Stimulated activated naive CD8-positive, alpha-beta T cell treated with anti-CD3 and anti-CD28 coated beads, Interleukin-15, Interleukin-2, amounts not matched to agents 100 U/mL and 50 U/mL, for 24 hours (primary cell): ENCODE measurements at regions not wholly inside any gene's neighbourhood (a gene's known extent, or its start where the extent isn't known, plus 50 kb on each side); places are given as distances from the start of the nearest gene placed in this dataset.
"Not testable (repeated sequence)": the region's sequence is repeated elsewhere in the genome, so short reads cannot be mapped to it uniquely, and the experiment has no call there.

ENCODE experiments used
- ATAC-seq: fragments of 150-1000 bp; cut with Tn5 transposase; one replicate; pipeline ENCODE4 v1.10.0; 2021
- DNase-seq: peaks from one replicate; pipeline ENCODE4 v3.0.0; 2021

DNA sequence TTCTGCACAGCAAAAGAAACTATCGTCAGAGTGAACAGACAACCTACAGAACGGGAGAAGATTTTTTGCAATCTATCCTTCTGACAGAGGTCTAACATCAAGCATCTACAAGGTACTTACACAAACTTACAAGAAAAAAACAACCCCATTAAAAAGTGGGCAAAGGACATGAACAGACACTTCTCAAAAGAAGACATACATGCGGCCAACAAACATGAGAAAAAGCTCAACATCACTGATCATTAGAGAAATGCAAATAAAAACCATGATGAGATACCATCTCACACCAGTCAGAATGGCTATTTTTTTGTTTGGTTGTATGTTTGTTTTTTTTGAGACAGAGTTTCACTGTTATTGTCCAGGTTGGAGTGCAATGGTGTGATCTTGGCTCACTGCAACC is 131.5 kb upstream of the MED13 start:
- DNase-seq, ATAC-seq: not testable (repeated sequence)

DNA sequence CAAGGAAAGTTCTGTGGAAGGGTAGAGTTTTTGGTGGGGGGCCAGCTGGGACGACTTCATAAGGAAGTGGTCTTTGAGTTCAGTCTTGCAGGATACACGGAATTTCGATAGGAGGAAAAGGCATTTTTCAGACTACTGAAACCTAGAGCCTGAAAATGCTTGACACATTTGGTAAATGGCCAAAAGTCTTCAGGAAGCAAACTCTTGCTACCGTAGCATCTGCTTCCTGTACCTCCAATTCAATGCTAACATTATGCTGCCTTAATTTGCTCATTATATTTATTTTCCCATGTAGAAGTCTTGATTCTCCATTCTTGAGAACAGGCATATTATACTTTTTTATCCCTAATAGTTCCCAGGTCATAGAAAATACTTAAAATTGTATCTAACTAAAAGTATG is 129.3 kb upstream of the MED13 start:
- DNase-seq (no peak), ATAC-seq (no peak)

DNA sequence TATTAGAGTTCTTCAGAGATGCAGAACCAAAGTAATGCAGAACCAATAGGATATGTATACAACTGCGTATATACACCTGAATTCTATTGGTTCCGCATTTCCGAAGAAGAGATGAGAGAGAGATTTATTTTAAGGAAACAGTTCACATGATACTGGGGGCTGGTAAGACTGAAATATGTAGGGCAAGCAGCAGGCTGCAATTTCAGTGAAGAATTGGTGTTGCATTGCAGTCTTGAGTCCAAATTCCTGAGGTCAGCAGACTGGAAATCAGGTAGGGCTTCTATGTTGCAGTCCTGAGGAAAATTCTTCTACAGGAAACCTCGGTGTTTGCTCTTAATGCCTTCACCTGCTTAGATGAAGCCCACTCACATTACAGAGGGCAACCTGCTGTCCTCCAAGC is 128.2 kb upstream of the MED13 start:
- ATAC-seq (no peak), DNase-seq (no peak)

DNA sequence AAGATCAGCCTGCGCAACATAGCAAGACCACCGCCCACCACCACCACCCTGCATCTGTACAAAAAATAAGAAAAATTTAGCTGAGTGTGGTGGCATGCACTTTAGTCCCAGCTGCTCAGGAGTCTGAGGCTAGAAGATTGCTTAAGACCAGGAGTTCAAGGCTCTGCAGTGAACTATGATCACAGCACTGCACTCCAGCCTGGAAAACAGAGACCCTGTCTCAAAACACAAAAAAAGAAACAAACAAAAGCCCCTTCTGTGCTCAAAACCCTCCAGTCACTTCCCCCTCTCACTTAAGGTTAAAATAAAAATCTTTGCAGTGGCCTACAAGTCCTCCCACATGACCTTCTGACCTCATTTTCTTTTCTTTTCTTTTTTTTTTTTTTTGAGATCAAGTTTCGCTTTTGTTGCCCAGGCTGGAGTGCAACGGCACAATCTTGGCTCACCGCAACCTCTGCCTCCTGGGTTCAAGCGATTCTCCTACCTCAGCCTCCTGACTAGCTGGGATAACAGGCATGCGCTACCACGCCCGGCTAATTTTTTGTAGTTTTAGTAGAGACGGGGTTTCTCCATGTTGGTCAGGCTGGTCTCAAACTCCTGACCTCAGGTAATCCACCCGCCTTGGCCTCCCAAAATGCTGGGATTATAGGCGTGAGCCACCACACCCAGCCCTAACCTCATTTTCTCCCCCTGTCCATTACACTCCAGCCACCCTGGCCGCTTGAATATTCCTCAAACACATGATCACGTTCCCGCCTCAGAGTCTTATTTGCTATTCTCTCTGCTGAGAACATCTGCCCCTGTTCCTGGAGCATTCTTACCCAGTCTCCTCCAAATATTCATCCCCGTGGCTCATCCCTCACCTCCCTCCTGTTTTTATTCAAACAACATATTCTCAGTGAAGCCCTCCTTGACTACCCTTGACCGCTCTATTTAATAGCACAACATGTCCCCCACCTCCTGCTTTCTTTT is 126.6 kb upstream of the MED13 start:
- ATAC-seq (no peak), DNase-seq (no peak)

DNA sequence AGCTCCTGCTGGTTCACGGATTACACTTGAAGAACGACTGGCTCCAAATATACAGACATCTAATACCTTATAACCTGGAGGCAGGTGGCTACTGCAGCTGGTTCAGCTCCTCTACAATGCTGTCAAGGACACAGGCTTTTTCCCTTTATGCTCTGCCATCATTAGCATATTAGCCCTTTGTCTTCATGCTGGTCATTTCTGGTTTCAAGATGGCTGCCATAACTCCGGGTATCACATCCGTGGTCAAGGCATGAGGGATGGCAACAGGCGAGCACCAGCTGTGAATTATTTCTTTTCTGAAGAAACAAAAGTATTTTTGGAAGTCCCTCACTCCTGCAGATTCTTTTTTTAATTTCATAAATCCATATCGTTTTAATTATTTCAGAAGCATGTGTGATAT is 124.3 kb upstream of the MED13 start:
- no peak for ATAC-seq
- DNase-seq: no peak

DNA sequence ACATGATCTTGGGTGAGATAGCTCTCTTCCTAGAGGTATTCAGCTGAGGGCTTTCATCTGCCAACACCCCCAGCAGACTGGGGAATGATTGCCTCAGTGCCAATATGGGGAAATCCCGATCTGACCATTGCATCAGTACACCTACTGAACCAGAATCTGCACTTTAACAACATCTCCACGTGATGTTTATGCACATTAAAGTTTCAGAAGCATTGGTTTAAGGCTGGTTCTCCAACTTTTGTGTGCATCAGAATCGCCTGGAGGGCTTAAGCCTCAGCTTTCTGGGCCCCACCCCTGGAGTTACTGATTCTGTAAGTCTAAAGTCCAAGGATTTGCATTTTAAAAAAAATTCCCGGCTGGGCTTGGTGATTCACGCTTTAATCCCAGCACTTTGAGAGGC is 123.6 kb upstream of the MED13 start:
- no peak for ATAC-seq
- no peak for DNase-seq

DNA sequence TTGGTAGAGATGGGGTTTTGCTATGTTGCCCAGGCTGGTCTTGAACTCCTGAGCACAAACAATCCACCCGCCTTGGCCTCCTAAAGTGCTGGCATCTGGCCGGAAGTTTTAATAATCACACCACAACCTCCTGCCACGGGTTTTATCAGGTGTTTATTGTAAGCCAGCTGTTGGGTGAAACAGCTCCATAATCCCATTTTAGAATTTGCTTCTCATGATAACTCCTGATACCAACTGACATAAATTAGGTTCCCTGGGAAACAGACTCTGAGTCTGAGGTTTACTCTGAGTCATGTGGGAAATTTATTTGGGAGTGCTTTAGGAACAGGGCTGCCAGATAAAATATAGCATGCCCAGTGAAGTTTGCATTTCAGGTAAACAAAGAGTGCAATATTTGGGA is 122.6 kb upstream of the MED13 start:
- no peak for ATAC-seq
- no peak for DNase-seq

DNA sequence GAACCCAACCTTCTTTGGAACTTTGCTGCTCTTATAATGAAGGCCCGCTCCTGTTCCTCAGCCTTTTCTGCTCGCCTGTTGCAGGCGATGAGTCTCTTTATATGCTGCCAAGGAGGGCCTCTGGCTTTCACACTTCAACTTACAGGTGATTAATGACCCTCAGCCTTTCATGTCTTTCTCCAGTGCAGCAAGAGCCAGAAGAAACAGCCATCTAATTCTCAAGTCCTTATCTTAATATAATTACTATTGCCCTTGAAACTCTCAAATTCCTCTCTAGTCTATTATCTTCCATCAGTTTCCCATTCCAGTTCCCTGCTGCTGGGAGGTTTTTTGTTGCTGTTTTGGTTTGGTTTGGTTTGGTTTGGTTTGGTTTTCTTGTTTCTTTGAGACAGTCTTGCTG is 121.8 kb upstream of the MED13 start:
- no peak for ATAC-seq
- DNase-seq: no peak

DNA sequence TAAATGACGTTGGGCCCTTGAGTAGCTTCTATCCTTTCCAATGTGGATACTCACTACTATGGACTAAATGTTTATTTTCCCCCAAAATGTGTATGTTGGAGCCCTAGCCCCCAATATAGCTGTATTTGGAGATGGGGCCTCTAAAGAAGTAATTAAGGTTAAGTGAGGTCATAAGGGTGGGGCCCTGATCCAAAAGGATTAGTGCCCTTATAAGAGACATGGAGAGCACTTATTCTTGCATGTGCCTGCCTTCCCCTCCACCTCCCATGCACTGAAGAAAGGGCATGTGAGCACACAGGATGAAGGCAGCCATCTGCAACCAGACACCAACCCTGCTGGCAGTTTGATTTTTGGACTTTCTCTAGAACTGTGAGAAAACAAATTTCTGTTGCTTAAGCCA is 115.7 kb upstream of the MED13 start:
- DNase-seq (no peak), ATAC-seq (no peak)

DNA sequence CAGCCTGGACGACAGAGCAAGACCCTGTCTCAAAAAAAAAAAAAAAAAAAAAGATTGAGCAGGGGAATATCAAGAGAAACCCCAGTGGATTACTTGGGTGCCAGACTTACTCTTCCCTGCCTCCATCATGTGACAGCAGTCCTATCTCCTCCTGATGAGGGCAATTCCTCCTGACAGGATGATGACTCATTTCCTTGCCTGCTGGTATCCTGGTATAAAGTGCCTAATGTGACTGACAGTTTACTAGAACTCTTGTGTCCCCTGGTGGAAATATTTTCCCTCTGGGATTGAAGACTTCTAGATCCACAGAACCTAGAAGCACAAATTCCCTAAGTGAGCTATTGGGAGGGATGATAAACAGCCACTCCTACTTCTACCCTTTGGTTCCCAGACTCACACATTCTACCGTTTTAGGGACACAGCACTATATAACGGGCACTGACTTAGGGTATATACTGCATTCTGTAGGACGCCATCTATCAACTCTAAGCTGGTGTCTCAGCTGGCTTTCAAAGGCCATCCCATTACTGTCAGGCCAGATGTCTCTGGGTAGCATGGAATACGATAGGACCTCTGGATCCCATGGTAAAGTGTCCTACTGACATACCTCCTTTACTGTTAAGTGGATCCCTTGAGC is 114.6 kb upstream of the MED13 start:
- ATAC-seq (no peak), DNase-seq (no peak)

DNA sequence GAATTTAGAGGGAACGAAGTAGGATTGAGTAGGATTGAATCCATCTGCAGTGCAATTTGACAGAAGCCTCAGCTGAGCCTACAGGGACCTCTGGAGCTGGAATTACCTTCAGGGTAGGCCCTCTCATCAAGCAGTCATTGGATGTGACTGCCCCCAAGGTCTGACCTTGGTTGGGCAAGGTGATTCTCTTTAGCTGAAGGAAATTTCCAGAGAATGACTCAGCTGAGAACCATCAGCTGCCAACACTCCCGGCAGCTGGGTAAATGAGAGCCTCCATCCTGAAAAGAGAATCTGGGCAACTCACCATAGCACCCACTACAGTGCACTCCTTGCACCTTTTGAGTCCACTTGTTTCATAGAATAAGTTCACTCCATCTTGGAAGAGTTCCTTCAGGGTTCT is 113.5 kb upstream of the MED13 start:
- ATAC-seq (no peak), DNase-seq (no peak)

DNA sequence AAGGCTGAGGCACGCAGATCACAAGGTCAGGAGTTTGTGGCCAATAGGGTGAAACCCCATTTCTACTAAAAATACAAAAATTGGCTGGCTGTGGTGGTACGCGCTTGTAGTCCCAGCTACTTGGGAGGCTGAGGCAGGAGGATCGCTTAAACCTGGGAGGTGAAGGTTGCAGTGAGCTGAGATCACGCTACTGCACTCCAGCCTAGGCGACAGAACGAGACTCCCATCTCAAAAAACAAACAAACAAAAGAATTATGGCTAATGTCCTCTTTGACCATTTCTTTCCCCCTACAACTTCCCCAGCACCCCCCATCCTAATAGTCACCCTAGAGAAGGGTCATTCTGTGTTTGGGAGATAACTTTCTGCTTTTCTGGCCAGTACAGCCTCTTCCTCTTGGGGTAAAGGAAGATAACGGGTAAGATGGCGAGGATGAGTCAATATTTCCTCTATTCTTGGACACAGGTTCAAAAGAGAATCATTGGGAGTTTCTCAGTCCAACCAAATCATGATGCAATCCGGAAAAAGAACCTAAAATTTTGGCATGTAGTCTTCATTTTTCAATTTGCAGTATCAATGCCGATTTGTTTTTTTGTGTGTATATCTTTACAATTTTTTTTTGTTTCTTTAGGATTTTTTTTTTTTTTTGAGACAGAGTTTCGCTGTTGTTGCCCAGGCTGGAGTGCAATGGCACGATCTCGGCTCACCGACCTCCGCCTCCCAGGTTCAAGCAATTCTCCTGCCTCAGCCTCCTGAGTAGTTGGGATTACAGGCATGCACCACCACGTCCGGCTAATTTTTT is 107.6 kb upstream of the MED13 start:
- ATAC-seq (no peak), DNase-seq (no peak)

DNA sequence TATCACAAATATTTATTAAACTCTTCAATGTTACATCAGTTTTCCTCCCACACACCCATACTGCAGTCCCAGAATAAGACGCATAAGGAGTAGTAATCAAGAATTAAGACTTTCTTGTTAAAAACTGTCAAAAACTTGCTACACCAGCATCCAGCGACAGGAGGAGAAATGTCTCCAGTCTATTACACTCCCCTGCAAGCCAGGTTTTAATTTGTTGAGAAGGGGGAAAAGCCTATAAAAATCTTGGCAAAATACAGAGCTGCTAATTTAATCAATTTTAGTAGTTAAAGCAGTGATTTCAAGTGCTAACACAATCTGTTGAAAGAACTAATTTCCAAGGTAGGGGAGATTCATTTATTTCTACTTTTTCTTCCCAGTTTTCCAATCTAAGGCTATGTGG is 102.0 kb upstream of the MED13 start:
- ATAC-seq: no peak

DNA sequence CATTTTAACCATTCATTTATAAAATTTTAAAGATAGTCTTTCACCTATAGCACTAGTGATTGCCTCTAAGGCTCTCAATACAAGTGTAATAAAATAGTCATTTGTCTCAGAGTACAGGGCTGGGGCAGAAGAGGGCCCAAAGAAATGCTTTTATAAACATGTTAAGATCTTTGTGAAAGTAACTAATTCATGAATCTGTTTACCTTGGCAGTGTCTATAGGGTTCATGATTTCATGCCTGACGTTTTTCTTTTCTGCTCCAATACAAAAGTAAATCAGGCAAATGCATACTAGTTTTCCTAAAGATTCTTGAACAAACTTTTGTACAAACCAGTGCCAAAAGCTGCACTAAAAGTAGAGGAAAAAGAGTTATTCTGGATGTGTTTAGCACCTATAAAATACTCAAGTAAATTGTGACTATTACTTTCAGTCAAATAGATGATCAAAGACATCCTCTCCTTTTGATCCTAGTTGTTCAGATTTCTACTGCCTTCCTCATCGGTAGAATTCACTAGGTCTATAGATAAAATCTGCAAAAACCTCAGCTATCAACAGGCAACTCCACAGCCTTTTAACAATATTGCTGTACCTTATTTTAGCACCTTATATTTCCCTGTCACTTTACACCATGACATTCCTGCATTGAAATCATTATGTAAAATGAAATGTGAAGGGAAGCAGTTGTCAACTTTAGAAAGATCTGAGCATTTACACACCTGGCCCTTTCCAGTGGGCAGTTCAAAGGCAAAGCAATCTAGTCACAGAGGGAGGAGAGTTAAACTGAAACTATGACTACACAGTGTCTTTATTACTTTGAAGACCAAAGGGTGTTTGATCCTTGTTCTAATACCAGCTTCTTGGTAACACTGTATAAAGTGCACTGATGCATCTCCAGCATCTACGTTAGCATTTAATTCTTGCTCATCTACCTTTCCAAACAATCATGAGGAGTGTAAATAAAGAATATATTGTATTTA is 100.0 kb upstream of the MED13 start:
- ATAC-seq: no peak
- no peak for DNase-seq

More for the DNA sequence above, 102.0 kb upstream of the MED13 start:
- no peak for DNase-seq

DNA sequence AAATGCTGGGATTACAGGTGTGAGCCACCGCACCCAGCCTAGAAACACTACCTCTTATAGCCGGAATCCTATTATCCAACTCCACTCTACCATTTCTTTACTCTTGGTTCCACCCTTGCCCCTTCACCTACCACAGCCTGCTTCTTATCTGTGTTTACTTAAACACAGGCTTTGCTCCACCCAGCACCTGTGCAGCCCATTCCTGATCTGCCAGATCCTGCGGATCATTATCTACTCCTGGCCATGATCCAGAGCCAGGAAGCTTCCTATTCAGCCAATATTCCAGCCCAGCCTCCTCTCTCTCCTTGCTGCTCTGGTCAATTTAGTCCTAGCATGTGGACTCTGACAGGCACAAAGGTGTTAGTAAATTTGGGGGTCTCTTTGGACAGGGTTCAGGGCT is 98.8 kb upstream of the MED13 start:
- ATAC-seq: no peak
- DNase-seq: no peak

DNA sequence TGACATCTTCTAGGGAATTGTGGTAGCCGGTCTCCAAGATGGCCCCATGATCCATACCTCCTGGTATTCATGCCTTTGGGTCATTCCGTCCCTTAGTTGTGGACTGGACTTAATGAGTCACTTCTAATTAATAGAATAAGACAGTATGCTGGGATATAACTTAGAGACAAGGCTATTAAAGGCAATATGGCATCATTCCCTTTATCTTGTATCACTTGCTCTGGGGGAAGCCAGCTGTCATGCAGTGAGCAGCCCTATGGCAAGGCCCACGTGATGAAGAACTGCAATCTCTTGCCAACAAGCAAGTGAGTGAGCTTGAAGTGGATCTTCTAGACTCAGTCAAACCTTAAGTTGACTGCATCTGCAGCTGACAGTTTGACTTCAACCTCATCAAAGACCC is 97.8 kb upstream of the MED13 start:
- ATAC-seq (no peak), DNase-seq (no peak)

DNA sequence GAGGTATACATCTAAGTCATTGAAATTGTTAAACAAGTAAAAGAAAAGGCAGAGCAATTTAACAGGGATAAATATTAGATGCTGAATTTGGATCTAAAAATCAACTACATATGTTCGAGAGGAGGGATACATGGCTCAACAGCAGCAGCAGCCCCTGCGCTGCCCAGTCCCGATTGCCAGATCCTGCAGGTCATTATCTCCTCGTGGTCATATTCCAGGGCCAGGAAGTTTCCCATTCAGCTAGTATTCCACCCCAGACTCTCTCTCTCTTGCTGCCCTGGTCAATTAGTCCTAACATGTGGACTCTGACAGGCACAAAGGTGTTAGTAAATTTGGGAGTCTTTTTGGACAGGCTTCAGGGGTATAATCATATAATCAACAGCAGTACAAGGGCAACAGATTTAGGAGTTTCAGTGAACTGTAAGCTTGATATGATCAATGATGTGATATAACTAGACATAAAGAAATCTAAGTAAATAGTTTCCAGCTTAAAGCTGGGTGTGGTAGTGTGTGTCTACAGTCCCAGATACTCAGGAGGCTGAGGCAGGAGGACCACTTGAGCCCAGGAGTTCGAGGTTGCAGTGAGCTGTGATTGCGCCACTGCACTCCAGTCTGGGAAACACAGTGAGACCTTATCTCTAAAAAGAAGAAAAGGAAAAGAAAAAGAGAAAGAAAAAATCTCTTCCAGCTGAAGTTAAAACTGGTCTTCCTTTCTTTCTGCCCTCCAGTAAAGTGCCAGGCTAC is 96.5 kb upstream of the MED13 start:
- ATAC-seq (no peak), DNase-seq (no peak)

DNA sequence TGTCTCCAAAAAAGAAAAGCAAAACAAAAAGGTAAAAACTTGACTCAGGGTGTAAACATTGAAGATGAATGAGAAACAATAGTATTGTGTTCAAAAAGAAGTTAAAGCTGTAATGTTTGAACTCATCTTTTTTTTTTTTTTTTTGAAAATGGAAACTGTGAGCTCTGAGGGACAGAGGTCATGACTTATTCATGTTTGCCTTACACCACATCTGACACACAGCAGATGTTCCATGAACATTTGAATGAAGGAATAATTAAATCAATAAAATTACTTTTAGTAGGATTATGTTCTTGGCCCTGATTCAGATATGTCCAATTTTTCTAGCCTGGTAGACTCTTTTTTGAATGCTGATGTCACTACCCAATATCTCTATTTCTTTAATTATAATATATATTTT is 95.7 kb upstream of the MED13 start:
- DNase-seq: no peak
- ATAC-seq: no peak

DNA sequence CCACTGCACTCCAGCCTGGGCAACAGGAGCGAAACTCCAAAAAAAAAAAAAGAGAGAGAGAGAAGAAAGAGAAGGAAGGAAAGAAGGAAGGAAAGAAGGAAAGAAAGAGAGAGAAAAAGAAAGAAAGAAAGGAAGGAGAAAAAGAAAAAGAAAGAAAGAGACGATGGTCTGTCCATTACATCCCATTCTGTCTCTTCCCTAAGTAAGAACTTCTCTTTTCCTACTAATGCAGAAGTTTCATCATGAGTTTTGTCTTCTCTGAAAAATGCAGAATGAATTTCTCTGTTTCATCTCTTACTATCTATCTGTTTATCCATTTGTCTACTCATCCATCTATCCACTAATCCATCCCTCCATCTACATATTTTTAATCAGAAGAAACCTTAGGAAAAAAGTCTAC is 94.9 kb upstream of the MED13 start:
- ATAC-seq (no peak), DNase-seq (no peak)

DNA sequence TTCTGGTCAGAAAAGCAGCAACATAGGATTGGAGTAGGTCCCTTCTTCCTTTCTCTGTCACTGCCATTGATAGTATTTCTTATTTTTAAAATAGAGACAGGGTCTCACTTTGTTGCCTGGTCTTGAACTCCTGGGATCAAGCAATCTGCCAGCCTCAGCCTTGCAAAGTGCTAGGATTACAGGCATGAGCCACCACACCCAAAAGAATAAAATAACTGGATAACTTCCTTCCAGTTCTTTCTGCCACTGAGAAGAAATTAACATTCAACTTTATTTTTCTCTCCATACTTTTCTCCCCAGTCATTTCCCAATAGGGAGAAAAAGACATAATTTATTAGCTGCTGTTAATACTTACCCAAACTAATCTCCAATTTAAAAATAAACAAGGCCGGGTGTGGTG is 91.9 kb upstream of the MED13 start:
- ATAC-seq (no peak), DNase-seq (no peak)

DNA sequence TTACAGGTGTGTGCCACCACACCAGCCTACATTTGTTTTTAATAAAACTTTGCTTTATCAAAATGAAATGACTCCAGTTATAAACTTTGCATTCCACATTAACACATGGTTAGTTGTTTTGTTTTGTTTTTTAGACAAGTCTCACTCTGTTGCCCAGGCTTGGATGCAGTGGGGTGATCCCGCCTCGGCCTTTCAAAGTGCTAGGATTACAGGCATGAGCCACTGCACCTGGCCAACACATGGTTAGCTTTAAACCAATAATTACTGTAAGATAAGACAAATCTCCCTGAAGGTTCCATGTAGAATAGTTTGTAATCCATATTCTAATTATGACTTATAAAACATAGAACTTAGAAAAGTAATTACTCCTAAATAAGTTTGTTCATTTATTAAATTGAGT is 89.8 kb upstream of the MED13 start:
- ATAC-seq: no peak
- DNase-seq: no peak
